H1 (cell line): ENCODE measurements at regions not wholly inside any gene's neighbourhood (a gene's known extent, or its start where the extent isn't known, plus 50 kb on each side); places are given as distances from the start of the nearest gene placed in this dataset.

Experiments used
- TF ChIP-seq, protein P1 (sequence below): fragments of 300-600 bp; sonication (generic); IDR thresholded peaks from 2 replicates; pipeline ENCODE4 v1.7.1; 2012; ENCODE audit warnings: low read length, moderate library complexity, mild to moderate bottlenecking, inconsistent platforms; ENCODE audit not compliant: insufficient replicate concordance

DNA sequence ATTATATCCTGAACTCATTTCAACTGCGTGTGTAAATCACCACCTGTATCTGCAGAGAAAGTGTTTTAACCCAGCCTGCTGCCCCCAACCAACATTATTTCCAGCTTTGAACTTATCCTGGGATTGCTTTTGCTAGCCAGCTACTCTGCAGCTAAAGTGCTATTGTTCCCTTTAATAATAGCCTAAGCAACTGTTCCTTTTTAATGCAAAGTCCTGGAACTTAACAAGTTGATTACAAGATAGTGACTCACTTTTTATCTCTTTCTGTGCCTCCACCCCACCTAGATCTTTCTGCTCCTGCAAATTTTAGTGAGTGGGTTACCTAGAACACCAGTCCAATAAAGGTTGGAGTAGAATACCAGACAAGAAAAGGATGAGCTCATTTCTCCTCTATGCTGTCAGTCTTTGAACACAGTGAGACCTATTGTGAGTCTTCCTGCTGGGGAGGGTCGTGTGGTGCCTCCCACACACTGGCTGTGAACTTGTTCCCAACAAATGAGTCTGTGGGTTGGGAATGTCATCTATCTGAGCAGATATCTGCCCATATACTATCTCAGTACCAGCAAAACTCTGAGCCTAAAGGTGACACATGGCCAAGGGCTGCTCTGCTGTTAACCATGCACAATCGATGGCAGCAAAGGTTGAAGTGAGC lies 137.7 kb downstream of the FAM204A start (continued):
- TF ChIP-seq, protein P1, sequence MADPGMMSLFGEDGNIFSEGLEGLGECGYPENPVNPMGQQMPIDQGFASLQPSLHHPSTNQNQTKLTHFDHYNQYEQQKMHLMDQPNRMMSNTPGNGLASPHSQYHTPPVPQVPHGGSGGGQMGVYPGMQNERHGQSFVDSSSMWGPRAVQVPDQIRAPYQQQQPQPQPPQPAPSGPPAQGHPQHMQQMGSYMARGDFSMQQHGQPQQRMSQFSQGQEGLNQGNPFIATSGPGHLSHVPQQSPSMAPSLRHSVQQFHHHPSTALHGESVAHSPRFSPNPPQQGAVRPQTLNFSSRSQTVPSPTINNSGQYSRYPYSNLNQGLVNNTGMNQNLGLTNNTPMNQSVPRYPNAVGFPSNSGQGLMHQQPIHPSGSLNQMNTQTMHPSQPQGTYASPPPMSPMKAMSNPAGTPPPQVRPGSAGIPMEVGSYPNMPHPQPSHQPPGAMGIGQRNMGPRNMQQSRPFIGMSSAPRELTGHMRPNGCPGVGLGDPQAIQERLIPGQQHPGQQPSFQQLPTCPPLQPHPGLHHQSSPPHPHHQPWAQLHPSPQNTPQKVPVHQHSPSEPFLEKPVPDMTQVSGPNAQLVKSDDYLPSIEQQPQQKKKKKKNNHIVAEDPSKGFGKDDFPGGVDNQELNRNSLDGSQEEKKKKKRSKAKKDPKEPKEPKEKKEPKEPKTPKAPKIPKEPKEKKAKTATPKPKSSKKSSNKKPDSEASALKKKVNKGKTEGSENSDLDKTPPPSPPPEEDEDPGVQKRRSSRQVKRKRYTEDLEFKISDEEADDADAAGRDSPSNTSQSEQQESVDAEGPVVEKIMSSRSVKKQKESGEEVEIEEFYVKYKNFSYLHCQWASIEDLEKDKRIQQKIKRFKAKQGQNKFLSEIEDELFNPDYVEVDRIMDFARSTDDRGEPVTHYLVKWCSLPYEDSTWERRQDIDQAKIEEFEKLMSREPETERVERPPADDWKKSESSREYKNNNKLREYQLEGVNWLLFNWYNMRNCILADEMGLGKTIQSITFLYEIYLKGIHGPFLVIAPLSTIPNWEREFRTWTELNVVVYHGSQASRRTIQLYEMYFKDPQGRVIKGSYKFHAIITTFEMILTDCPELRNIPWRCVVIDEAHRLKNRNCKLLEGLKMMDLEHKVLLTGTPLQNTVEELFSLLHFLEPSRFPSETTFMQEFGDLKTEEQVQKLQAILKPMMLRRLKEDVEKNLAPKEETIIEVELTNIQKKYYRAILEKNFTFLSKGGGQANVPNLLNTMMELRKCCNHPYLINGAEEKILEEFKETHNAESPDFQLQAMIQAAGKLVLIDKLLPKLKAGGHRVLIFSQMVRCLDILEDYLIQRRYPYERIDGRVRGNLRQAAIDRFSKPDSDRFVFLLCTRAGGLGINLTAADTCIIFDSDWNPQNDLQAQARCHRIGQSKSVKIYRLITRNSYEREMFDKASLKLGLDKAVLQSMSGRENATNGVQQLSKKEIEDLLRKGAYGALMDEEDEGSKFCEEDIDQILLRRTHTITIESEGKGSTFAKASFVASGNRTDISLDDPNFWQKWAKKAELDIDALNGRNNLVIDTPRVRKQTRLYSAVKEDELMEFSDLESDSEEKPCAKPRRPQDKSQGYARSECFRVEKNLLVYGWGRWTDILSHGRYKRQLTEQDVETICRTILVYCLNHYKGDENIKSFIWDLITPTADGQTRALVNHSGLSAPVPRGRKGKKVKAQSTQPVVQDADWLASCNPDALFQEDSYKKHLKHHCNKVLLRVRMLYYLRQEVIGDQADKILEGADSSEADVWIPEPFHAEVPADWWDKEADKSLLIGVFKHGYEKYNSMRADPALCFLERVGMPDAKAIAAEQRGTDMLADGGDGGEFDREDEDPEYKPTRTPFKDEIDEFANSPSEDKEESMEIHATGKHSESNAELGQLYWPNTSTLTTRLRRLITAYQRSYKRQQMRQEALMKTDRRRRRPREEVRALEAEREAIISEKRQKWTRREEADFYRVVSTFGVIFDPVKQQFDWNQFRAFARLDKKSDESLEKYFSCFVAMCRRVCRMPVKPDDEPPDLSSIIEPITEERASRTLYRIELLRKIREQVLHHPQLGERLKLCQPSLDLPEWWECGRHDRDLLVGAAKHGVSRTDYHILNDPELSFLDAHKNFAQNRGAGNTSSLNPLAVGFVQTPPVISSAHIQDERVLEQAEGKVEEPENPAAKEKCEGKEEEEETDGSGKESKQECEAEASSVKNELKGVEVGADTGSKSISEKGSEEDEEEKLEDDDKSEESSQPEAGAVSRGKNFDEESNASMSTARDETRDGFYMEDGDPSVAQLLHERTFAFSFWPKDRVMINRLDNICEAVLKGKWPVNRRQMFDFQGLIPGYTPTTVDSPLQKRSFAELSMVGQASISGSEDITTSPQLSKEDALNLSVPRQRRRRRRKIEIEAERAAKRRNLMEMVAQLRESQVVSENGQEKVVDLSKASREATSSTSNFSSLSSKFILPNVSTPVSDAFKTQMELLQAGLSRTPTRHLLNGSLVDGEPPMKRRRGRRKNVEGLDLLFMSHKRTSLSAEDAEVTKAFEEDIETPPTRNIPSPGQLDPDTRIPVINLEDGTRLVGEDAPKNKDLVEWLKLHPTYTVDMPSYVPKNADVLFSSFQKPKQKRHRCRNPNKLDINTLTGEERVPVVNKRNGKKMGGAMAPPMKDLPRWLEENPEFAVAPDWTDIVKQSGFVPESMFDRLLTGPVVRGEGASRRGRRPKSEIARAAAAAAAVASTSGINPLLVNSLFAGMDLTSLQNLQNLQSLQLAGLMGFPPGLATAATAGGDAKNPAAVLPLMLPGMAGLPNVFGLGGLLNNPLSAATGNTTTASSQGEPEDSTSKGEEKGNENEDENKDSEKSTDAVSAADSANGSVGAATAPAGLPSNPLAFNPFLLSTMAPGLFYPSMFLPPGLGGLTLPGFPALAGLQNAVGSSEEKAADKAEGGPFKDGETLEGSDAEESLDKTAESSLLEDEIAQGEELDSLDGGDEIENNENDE: no peak
